ENCODE measurements at regions not wholly inside any gene's neighbourhood (a gene's known extent, or its start where the extent isn't known, plus 50 kb on each side); places are given as distances from the start of the nearest gene placed in this dataset.

DNA sequence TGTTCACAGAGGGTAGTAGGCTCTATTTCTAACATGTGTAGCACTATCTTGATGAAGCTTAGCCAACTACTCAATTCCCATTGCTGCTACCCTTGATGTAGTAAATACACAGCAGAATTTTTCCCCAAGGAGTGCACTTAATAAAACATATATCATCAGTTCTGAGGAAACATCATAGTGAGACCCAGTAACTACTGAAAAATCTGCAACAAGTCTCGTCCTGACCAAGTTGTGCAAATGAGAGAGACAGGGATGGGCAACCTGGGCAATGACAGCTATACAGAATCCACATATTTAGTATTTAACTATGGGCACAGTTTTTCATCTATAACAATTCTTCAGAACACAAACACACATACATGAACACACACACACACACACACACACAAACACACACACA lies 1073.8 kb upstream of the SORCS1 start:
- Histone ChIP-seq H3K36me3 (ENCODE audit: control insufficient read depth in 2 of 2, insufficient read depth in 1 of 2, low read length in 2 of 2) (no peaks in the 10 kb centered on the region), H3K9me3 (ENCODE audit: control insufficient read depth, insufficient read depth, low read depth, low read length) (no peaks in the 10 kb centered on the region), H3K27ac (ENCODE audit: extremely low read depth, low read depth, low read length) (no peak overlapping the region), H3K4me3 (ENCODE audit: low read depth, low read length) (no peak overlapping the region), H3K4me1 (ENCODE audit: control insufficient read depth, insufficient read depth, low read length) (no peaks in the 10 kb centered on the region)
- ChIA-PET POLR2A (no interaction called here), CTCF (no interaction called here)
- TF ChIP-seq ZSCAN18 (tag by site-specific recombination; IDR thresholded peaks at IDR 0.05) (no peak), ZNF791 (tag by site-specific recombination; IDR thresholded peaks at IDR 0.05) (no peak), ZNF558 (tag by site-specific recombination; IDR thresholded peaks at IDR 0.05) (no peak), ZNF341 (tag by site-specific recombination; IDR thresholded peaks at IDR 0.05; ENCODE audit: low read depth) (no peak), ZNF394 (tag by site-specific recombination; IDR thresholded peaks at IDR 0.05; ENCODE audit: borderline replicate concordance) (no peak), ZNF324 (tag by site-specific recombination; IDR thresholded peaks at IDR 0.05) (no peak), ZNF629 (tag by site-specific recombination; IDR thresholded peaks at IDR 0.05) (no peak), KLF1 (tag by site-specific recombination; IDR thresholded peaks at IDR 0.05) (no peak), ZNF175 (tag by site-specific recombination; IDR thresholded peaks at IDR 0.05) (no peak), YY1 (tag by site-specific recombination; IDR thresholded peaks at IDR 0.05) (no peak), ZNF423 (tag by site-specific recombination; IDR thresholded peaks at IDR 0.05) (no peak), PRDM4 (tag by site-specific recombination; IDR thresholded peaks at IDR 0.05) (no peak), ZNF510 (tag by site-specific recombination; IDR thresholded peaks at IDR 0.05; ENCODE audit: insufficient replicate concordance) (no peak), ZNF426 (tag by site-specific recombination; IDR thresholded peaks at IDR 0.05) (no peak)
- TF ChIP-seq, protein P1, sequence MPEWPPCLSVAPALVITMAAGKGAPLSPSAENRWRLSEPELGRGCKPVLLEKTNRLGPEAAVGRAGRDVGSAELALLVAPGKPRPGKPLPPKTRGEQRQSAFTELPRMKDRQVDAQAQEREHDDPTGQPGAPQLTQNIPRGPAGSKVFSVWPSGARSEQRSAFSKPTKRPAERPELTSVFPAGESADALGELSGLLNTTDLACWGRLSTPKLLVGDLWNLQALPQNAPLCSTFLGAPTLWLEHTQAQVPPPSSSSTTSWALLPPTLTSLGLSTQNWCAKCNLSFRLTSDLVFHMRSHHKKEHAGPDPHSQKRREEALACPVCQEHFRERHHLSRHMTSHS (tag by site-specific recombination; IDR thresholded peaks at IDR 0.05): no peak

GRCh38 chr10:108230478-108231170 lies 1066.1 kb upstream of the SORCS1 start:
- no peak overlapping the region for H3K4me3 ChIP-seq (ENCODE audit: low read depth, low read length)
- no peaks in the 10 kb centered on the region for H3K9me3 ChIP-seq (ENCODE audit: control insufficient read depth, insufficient read depth, low read depth, low read length)
- no peaks in the 10 kb centered on the region for H3K36me3 ChIP-seq (ENCODE audit: control insufficient read depth in 2 of 2, insufficient read depth in 1 of 2, low read length in 2 of 2)
- CTCF ChIA-PET: interaction anchor here (1.5 kb wide), 1 partner anchor 26 kb away, joined by 5 read pairs; no protein-coding TSS in a partner anchor
- POLR2A ChIA-PET: no interaction called here
- no peak overlapping the region for H3K27ac ChIP-seq (ENCODE audit: extremely low read depth, low read depth, low read length)
- H3K4me1 ChIP-seq (ENCODE audit: control insufficient read depth, insufficient read depth, low read length): no peaks in the 10 kb centered on the region
- TF ChIP-seq ZNF214 (tag by site-specific recombination; IDR thresholded peaks at IDR 0.05; ENCODE audit: borderline replicate concordance): no peak
- no peak for TF ChIP-seq ZNF626 (tag by site-specific recombination; IDR thresholded peaks at IDR 0.05)
- no peak for TF ChIP-seq PRDM4 (tag by site-specific recombination; IDR thresholded peaks at IDR 0.05)
- TF ChIP-seq ZNF423 (tag by site-specific recombination; IDR thresholded peaks at IDR 0.05): no peak
- no peak for TF ChIP-seq KLF10 (tag by site-specific recombination; IDR thresholded peaks at IDR 0.05)
- no peak for TF ChIP-seq ZNF10 (tag by site-specific recombination; IDR thresholded peaks at IDR 0.05)
- no peak for TF ChIP-seq ZNF837 (tag by site-specific recombination; IDR thresholded peaks at IDR 0.05)
- TF ChIP-seq ZNF394 (tag by site-specific recombination; IDR thresholded peaks at IDR 0.05; ENCODE audit: borderline replicate concordance): no peak
- TF ChIP-seq ZNF768 (tag by site-specific recombination; IDR thresholded peaks at IDR 0.05): no peak
- no peak for TF ChIP-seq ZNF518A (tag by site-specific recombination; conservative IDR thresholded peaks at IDR 0.05; ENCODE audit: low read depth)
